HepG2 (cell line): ENCODE measurements at regions not wholly inside any gene's neighbourhood (a gene's known extent, or its start where the extent isn't known, plus 50 kb on each side); places are given as distances from the start of the nearest gene placed in this dataset.
"Not testable (repeated sequence)": the region's sequence is repeated elsewhere in the genome, so short reads cannot be mapped to it uniquely, and the experiment has no call there.

Source experiments
- ATAC-seq: fragments of 200-7000 bp; cut with Tn5 transposase; 3 replicates; pipeline ENCODE4 v1.9.1; 2020; ENCODE audit warnings: mild to moderate bottlenecking, moderate library complexity
- BruUV-seq: library from RNA; stranded (reverse); fragments of 400-500 nt; replicated peaks from 2 replicates; lab custom pipeline; 2021; lab: Mats Ljungman, UMichigan
- CTCF ChIA-PET: fragments of 300-600 bp; formaldehyde crosslinking; extraction: SDS; loops from one replicate; lab custom pipeline; 2021; ENCODE audit warnings: low total read pairs, inconsistent platforms, low intra/inter-chr PET ratio; lab: Yijun Ruan, JAX
- POLR2A ChIA-PET: fragments of 350-600 bp; sonication (Branson Sonifier 250); formaldehyde crosslinking; loops from one replicate; lab custom pipeline; 2020; ENCODE audit warnings: antibody characterized with exemption, inconsistent platforms; lab: Yijun Ruan, JAX
- DNase-seq: peaks from one replicate; pipeline ENCODE4 v3.0.0-alpha.2; 2015; ENCODE audit warnings: low spot score
- FAIRE-seq: peaks from 3 replicates; lab custom pipeline; 2011; peaks lifted over from hg19 to GRCh38; lab: Jason Lieb, UNC
- H2AFZ ChIP-seq: one replicate; pipeline ENCODE4 v1.6.1; 2011; ENCODE audit warnings: low read length, inconsistent platforms
- H3K27ac ChIP-seq: fragments of 300-600 bp; 3 replicates; pipeline ENCODE4 v1.8.0; 2011; ENCODE audit warnings: mixed run types, mild to moderate bottlenecking, mixed read lengths, low read length, inconsistent platforms; ENCODE audit not compliant: insufficient read depth; ENCODE audit errors: extremely low read length
- H3K27me3 ChIP-seq, 2 experiments: fragments of 200-600 bp in 1 of 2; 2 replicates in 1 of 2; 3 replicates in 1 of 2; pipeline versions ENCODE4 v1.6.0 to v1.8.0; 2011; ENCODE audit warnings: low read length in 2 of 2, mild to moderate bottlenecking in 2 of 2, moderate library complexity in 2 of 2, inconsistent platforms in 1 of 2; ENCODE audit not compliant: insufficient read depth in 2 of 2, control insufficient read depth in 1 of 2
- H3K36me3 ChIP-seq, 2 experiments: fragments of 200-600 bp in 1 of 2; replicated peaks in 1 of 2; 2 replicates in 1 of 2; 3 replicates in 1 of 2; pipeline versions ENCODE4 v1.5.1 to v1.8.0; 2011; ENCODE audit warnings: low read length in 2 of 2, inconsistent platforms in 1 of 2; ENCODE audit not compliant: insufficient read depth in 2 of 2, control insufficient read depth in 1 of 2
- H3K4me1 ChIP-seq: 2 replicates; pipeline ENCODE4 v1.5.1; 2012; ENCODE audit warnings: low read length, inconsistent platforms; ENCODE audit not compliant: insufficient read depth
- H3K4me2 ChIP-seq: 2 replicates; pipeline ENCODE4 v1.6.0; 2011; ENCODE audit warnings: low read depth, low read length, inconsistent platforms
- H3K4me3 ChIP-seq, 3 experiments: fragments of 200-600 bp in 1 of 3; sonication (generic), shearing (Covaris generic) in 1 of 3; replicated peaks in 1 of 3; 2 replicates each; pipeline ENCODE4 v1.5.1; 2011 to 2016; ENCODE audit warnings: low read length in 3 of 3, inconsistent platforms in 2 of 3, low read depth in 2 of 3, mild to moderate bottlenecking in 2 of 3, control low read depth in 1 of 3, mixed read lengths in 1 of 3; ENCODE audit not compliant: insufficient read depth in 1 of 3
- H3K79me2 ChIP-seq: one replicate; pipeline ENCODE4 v1.6.1; 2011; ENCODE audit warnings: low read length, inconsistent platforms; ENCODE audit not compliant: insufficient read depth
- H3K9ac ChIP-seq: 2 replicates; pipeline ENCODE4 v1.6.0; 2011; ENCODE audit warnings: mild to moderate bottlenecking, low read depth, low read length, inconsistent platforms; ENCODE audit not compliant: insufficient read depth
- H3K9me3 ChIP-seq: 2 replicates; pipeline ENCODE4 v1.5.1; 2012; ENCODE audit warnings: mild to moderate bottlenecking, low read length
- H4K20me1 ChIP-seq: 2 replicates; pipeline ENCODE4 v1.6.0; 2011; ENCODE audit warnings: inconsistent platforms, mild to moderate bottlenecking, low read length, moderate library complexity; ENCODE audit not compliant: insufficient read depth
- CTCF ChIP-seq: sonication (generic); formaldehyde crosslinking; IDR thresholded peaks from 2 replicates; pipeline ENCODE4 v1.5.0; 2020; ENCODE audit warnings: mild to moderate bottlenecking, missing genetic modification reagents, moderate library complexity
- WGBS: methylation state at CpG from one replicate; pipeline ENCODE4 v1.1.6; 2017; ENCODE audit warnings: low lambda C conversion rate; 5-methylcytosine and 5-hydroxymethylcytosine counted together
- in situ Hi-C: cut with HindIII; loops from 2 replicates; pipeline ENCODE4 v1.10.0; 2017; ENCODE audit warnings: low pct_unique_long_range_greater_than_20kb; ENCODE audit not compliant: extremely low pct_ligation_motif_present
- intact Hi-C: fragments of 100-400 bp; cut with micrococcal nuclease; formaldehyde crosslinking; loops from one replicate; pipeline ENCODE4 v1.10.0; 2022; ENCODE audit not compliant: unreplicated experiment

GRCh38 chr2:90087792-90088191 lies 1396.3 kb downstream of the RPIA start:
- H3K9ac ChIP-seq, H2AFZ ChIP-seq, H3K36me3 ChIP-seq, H3K9me3 ChIP-seq, in situ Hi-C loops, H3K27ac ChIP-seq, H3K4me2 ChIP-seq, H3K27me3 ChIP-seq, H3K79me2 ChIP-seq, BruUV-seq, POLR2A ChIA-PET, intact Hi-C loops, DNase-seq, H4K20me1 ChIP-seq, H3K4me1 ChIP-seq, H3K4me3 ChIP-seq, CTCF ChIA-PET: not testable (repeated sequence)
- ATAC-seq: peak; percentile 89
- TF ChIP-seq CTCF (CRISPR knock-in tag): 0 out of 2 replicates have a peak, but pooled peaks have one; percentile 31
- peak; percentile 91 for FAIRE-seq
- 0% methylated on average over 2 of the region's 2 CpGs for WGBS

- H3K9me3 ChIP-seq, ATAC-seq, CTCF ChIA-PET, H4K20me1 ChIP-seq, H2AFZ ChIP-seq, in situ Hi-C loops, H3K4me1 ChIP-seq, POLR2A ChIA-PET, DNase-seq, H3K4me3 ChIP-seq, H3K27ac ChIP-seq, H3K4me2 ChIP-seq, H3K27me3 ChIP-seq, H3K79me2 ChIP-seq, FAIRE-seq, H3K36me3 ChIP-seq, H3K9ac ChIP-seq, BruUV-seq, intact Hi-C loops: not testable (repeated sequence)
- 0% methylated on average over 3 of the region's 4 CpGs for WGBS
Observed at GRCh38 chr2:90093571-90094270, 1402.2 kb downstream of the RPIA start.

GRCh38 chr2:90097617-90098016 lies 1406.1 kb downstream of the RPIA start:
- CTCF ChIA-PET, DNase-seq, intact Hi-C loops, H3K4me1 ChIP-seq, H3K27ac ChIP-seq, H3K36me3 ChIP-seq, H3K9me3 ChIP-seq, H3K4me2 ChIP-seq, H3K27me3 ChIP-seq, H3K4me3 ChIP-seq, H3K79me2 ChIP-seq, POLR2A ChIA-PET, H4K20me1 ChIP-seq, H2AFZ ChIP-seq, H3K9ac ChIP-seq, FAIRE-seq, in situ Hi-C loops, BruUV-seq: not testable (repeated sequence)
- WGBS: 0% methylated on average over 4 of the region's 4 CpGs
- ATAC-seq: peak; percentile 57; the same call in 2 of the 3 replicates
